GM12878 (cell line): ENCODE measurements at regions not wholly inside any gene's neighbourhood (a gene's known extent, or its start where the extent isn't known, plus 50 kb on each side); places are given as distances from the start of the nearest gene placed in this dataset.
A peak's percentile ranks its signal among the peaks of the same experiment; 100 is the strongest.

Experiments
- ATAC-seq: fragments of 200-7000 bp; cut with Tn5 transposase; 3 replicates; pipeline ENCODE4 v1.9.1; 2020; ENCODE audit warnings: mild to moderate bottlenecking, moderate library complexity
- BruUV-seq: library from RNA; stranded (reverse); fragments of 400-500 nt; replicated peaks from 2 replicates; lab custom pipeline; 2021; lab: Mats Ljungman, UMichigan
- CTCF ChIA-PET: fragments of 300-600 bp; sonication (Branson Sonifier 250); formaldehyde crosslinking; extraction: SDS; loops from one replicate; lab custom pipeline; 2021; ENCODE audit warnings: inconsistent platforms; lab: Yijun Ruan, JAX
- POLR2A ChIA-PET: fragments of 350-600 bp; formaldehyde crosslinking; extraction: SDS; loops from one replicate; lab custom pipeline; 2021; ENCODE audit warnings: inconsistent platforms; lab: Charles Lee
- RAD21 ChIA-PET: fragments of 300-600 bp; sonication (Branson Sonifier 250); formaldehyde crosslinking; loops from one replicate; lab custom pipeline; 2023; ENCODE audit warnings: antibody characterized with exemption; ENCODE audit not compliant: unreplicated experiment; lab: Charles Lee
- SMC1A ChIA-PET: fragments of 300-600 bp; sonication (Branson Sonifier 250); formaldehyde crosslinking; loops from one replicate; lab custom pipeline; 2023; ENCODE audit not compliant: unreplicated experiment, uncharacterized antibody; lab: Charles Lee
- DNase-seq: peaks from one replicate; pipeline ENCODE4 v3.0.0-alpha.2; 2011; ENCODE audit warnings: low read depth, low spot score
- FAIRE-seq: peaks from 3 replicates; lab custom pipeline; 2011; peaks lifted over from hg19 to GRCh38; lab: Jason Lieb, UNC
- H2AFZ ChIP-seq: 2 replicates; pipeline ENCODE4 v1.6.0; 2011; ENCODE audit warnings: low read depth, low read length, control low read depth; ENCODE audit not compliant: control insufficient read depth
- H3K27ac ChIP-seq: 2 replicates; pipeline ENCODE4 v1.5.1; 2011; ENCODE audit warnings: control low read depth; ENCODE audit not compliant: control insufficient read depth, insufficient read depth
- H3K27me3 ChIP-seq, 2 experiments: replicated peaks in 1 of 2; 2 replicates each; pipeline versions ENCODE4 v1.6.0 to v1.6.1; 2011; ENCODE audit warnings: low read length in 1 of 2; ENCODE audit not compliant: control insufficient read depth in 2 of 2, insufficient read depth in 2 of 2
- H3K36me3 ChIP-seq, 2 experiments: 2 replicates each; pipeline ENCODE4 v1.5.1; 2011; ENCODE audit warnings: low read length in 1 of 2; ENCODE audit not compliant: control insufficient read depth in 2 of 2, insufficient read depth in 2 of 2
- H3K4me1 ChIP-seq: 2 replicates; pipeline ENCODE4 v1.6.1; 2011; ENCODE audit warnings: mild to moderate bottlenecking, low read length, moderate library complexity, mixed read lengths; ENCODE audit not compliant: control insufficient read depth, insufficient read depth
- H3K4me2 ChIP-seq: 2 replicates; pipeline ENCODE4 v1.6.0; 2011; ENCODE audit warnings: control low read depth; ENCODE audit not compliant: control insufficient read depth, insufficient read depth
- H3K4me3 ChIP-seq: fragments of 200-600 bp; sonication (generic); 2 replicates; pipeline ENCODE4 v1.5.1; 2016
- H3K79me2 ChIP-seq: 2 replicates; pipeline ENCODE4 v1.6.0; 2011; ENCODE audit warnings: low read length; ENCODE audit not compliant: control insufficient read depth, insufficient read depth
- H3K9ac ChIP-seq: 2 replicates; pipeline ENCODE4 v1.8.0; 2011; ENCODE audit warnings: low read length, control low read depth, mixed read lengths; ENCODE audit not compliant: control insufficient read depth, insufficient read depth
- H3K9me3 ChIP-seq: replicated peaks from 3 replicates; pipeline ENCODE4 v1.5.1; 2011; ENCODE audit warnings: mild to moderate bottlenecking, low read length; ENCODE audit not compliant: control insufficient read depth, insufficient read depth
- H4K20me1 ChIP-seq: 2 replicates; pipeline ENCODE4 v1.6.0; 2011; ENCODE audit not compliant: control insufficient read depth, insufficient read depth
- ATF7 ChIP-seq: fragments of 450-650 bp; IDR thresholded peaks from 2 replicates; pipeline ENCODE4 v1.6.1; 2016; ENCODE audit warnings: low read depth, mild to moderate bottlenecking
- DPF2 ChIP-seq: fragments of 450-650 bp; IDR thresholded peaks from 2 replicates; pipeline ENCODE4 v1.6.1; 2017; ENCODE audit warnings: mild to moderate bottlenecking
- FOXK2 ChIP-seq: fragments of 450-650 bp; IDR thresholded peaks from 2 replicates; pipeline ENCODE4 v1.6.1; 2017; ENCODE audit warnings: mild to moderate bottlenecking, moderate library complexity
- IKZF1 ChIP-seq: fragments of 450-650 bp; conservative IDR thresholded peaks from 2 replicates; pipeline ENCODE4 v1.6.1; 2017; ENCODE audit warnings: antibody characterized with exemption, mild to moderate bottlenecking
- MTA3 ChIP-seq: IDR thresholded peaks from 2 replicates; pipeline ENCODE4 v1.6.1; 2012; ENCODE audit warnings: low read length, inconsistent platforms, borderline replicate concordance
- MYC ChIP-seq: IDR thresholded peaks from 2 replicates; pipeline ENCODE4 v1.6.1; 2011; ENCODE audit warnings: mild to moderate bottlenecking, low read length, moderate library complexity, inconsistent platforms; ENCODE audit not compliant: insufficient read depth, insufficient replicate concordance, insufficient read length, severe bottlenecking
- NFYB ChIP-seq: IDR thresholded peaks from 2 replicates; pipeline ENCODE4 v1.6.1; 2011; ENCODE audit warnings: low read depth, mild to moderate bottlenecking, low read length, improper control_type of control experiment, moderate library complexity; ENCODE audit not compliant: insufficient read depth
- SMAD1 ChIP-seq: fragments of 450-650 bp; IDR thresholded peaks from 2 replicates; pipeline ENCODE4 v1.6.1; 2018; ENCODE audit warnings: mild to moderate bottlenecking, low read depth; ENCODE audit not compliant: partially characterized antibody
- USF1 ChIP-seq: IDR thresholded peaks from 2 replicates; pipeline ENCODE4 v1.6.1; 2011; ENCODE audit warnings: borderline replicate concordance, low read depth, mild to moderate bottlenecking, moderate library complexity, mixed read lengths, low read length; ENCODE audit not compliant: insufficient read depth; ENCODE audit errors: extremely low read length
- WGBS: methylation state at CpG from one replicate; pipeline ENCODE4 v1.1.6; 2016; ENCODE audit warnings: low lambda C conversion rate; ENCODE audit not compliant: insufficient replicate concordance, insufficient coverage; ENCODE audit errors: missing lambda C conversion rate; 5-methylcytosine and 5-hydroxymethylcytosine counted together
- in situ Hi-C: fragments of 300-500 bp; cut with MboI; formaldehyde crosslinking; loops from 9 replicates; pipeline ENCODE4 v1.14.3; 2018; ENCODE audit warnings: mixed read lengths
- intact Hi-C: fragments of 100-400 bp; cut with micrococcal nuclease; formaldehyde crosslinking; loops from one replicate; pipeline ENCODE4 v1.14.2; 2022; ENCODE audit not compliant: unreplicated experiment

DNA sequence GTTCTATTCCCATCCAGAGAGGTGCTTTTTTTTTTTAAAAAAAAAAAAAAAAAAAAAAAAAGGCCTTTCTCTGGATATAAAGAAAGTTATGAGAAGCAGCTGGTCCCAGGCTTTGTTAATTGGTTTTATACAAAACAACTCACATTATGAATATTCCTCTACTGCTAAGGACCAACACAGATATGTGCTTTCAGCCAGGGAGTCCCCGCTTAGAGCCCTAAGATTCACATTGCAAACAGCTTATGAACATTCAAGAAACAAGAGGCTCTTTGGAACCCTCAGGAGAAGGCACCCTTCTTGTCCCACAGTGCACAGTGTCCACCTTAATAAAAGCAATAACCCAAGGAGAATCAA lies 53.5 kb upstream of the GPR31 start:
- in situ Hi-C loops (loop anchor here (25.0 kb wide), 1 partner anchor 151 kb away; no protein-coding TSS in a partner anchor), intact Hi-C loops (no loop called here)
- Histone ChIP-seq H2AFZ (no peak overlapping the region), H3K79me2 (no peaks in the 10 kb centered on the region), H3K9ac (no peak overlapping the region), H3K27ac (no peak overlapping the region), H3K36me3 (no peaks in the 10 kb centered on the region), H3K27me3 (peaks cover 0 to 1% of the 10 kb centered on the region in 2 experiments; a peak in 2 of 4 replicates), H3K9me3 (no peaks in the 10 kb centered on the region), H3K4me1 (peaks cover 5% of the 10 kb centered on the region; the same call in 1 of the 2 replicates), H3K4me3 (no peak overlapping the region), H4K20me1 (no peaks in the 10 kb centered on the region), H3K4me2 (no peak overlapping the region)
- TF ChIP-seq MYC (no peak), USF1 (no peak)
- ChIA-PET POLR2A (interaction anchor here (0.6 kb wide), 1 partner anchor 837 kb away, joined by 6 read pairs; no protein-coding TSS in a partner anchor), RAD21 (no interaction called here), SMC1A (no interaction called here), CTCF (no interaction called here)
- WGBS: 30% methylated on average over 1 of the region's 1 CpG
- no peak for FAIRE-seq
- no TSS peak for BruUV-seq
- no peak for ATAC-seq
- DNase-seq: no peak

DNA sequence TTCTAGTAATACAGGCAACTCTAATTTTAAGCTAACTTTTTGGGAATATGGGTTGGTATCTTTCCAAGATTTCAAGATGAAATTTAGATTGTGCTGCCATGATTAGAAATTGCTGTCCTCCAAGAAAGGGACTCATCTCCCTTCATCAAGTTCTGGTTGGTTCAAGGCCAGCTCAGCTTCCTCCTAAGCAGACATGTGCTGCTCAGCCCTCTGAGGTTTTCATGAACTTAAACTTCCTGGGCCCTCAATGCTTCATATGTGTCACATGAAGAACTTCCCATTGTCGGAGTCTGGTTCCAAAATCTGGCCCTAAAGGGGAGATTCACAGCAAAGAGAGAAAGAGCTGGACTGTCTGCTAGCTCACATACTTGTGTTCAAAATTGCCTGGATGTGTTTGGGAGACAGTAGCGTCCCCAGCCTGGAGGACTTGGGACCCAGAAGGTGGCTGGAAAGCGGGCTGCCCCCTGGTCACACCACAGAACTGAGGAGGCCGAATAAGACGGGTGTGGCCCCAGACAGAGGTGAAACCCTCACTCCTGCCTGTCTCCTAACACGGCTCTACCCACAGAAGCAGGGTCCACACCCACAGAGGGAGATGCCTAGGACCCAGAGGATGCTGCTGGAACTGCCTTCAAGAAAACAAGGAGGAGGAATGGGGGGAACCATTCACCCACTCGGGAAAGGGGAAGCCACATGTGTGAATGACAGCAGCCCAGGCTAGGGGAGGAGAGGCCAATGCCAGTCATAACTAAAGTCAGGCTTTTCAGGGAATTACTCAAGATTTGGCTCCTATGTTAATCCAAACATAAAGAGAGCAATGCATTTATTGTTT lies 54.3 kb upstream of the GPR31 start:
- Histone ChIP-seq H3K27me3 (peaks cover 0 to 1% of the 10 kb centered on the region in 2 experiments; a peak in 2 of 4 replicates), H3K79me2 (no peaks in the 10 kb centered on the region), H3K4me2 (no peak overlapping the region), H3K36me3 (no peaks in the 10 kb centered on the region), H3K4me1 (peaks cover 5% of the 10 kb centered on the region; the same call in 1 of the 2 replicates), H3K9ac (no peak overlapping the region), H2AFZ (no peak overlapping the region), H4K20me1 (no peaks in the 10 kb centered on the region), H3K27ac (no peak overlapping the region), H3K4me3 (no peak overlapping the region), H3K9me3 (no peaks in the 10 kb centered on the region)
- SMC1A ChIA-PET: no interaction called here
- POLR2A ChIA-PET: interaction anchor here (0.6 kb wide), 1 partner anchor 836 kb away, joined by 6 read pairs; no protein-coding TSS in a partner anchor
- ATAC-seq: peak; percentile 49
- no peak for FAIRE-seq
- RAD21 ChIA-PET: no interaction called here
- in situ Hi-C loops (loop anchor here (25.0 kb wide), 1 partner anchor 150 kb away; no protein-coding TSS in a partner anchor), intact Hi-C loops (no loop called here)
- TF ChIP-seq DPF2 (peak; percentile 34; the same call in 1 of the 2 replicates), MTA3 (no peak), NFYB (no peak), IKZF1 (0 out of 2 replicates have a peak, but pooled peaks have one; percentile 13), SMAD1 (no peak), ATF7 (peak; percentile 51), FOXK2 (peak; percentile 46; the same call in 1 of the 2 replicates)
- CTCF ChIA-PET: interaction anchor here (1.7 kb wide), 1 partner anchor 437 kb away, joined by 3 read pairs; no protein-coding TSS in a partner anchor
- WGBS: 15% methylated on average over 7 of the region's 7 CpGs
- no TSS peak for BruUV-seq
- DNase-seq: no peak
